ENCODE measurements at regions not wholly inside any gene's neighbourhood (a gene's known extent, or its start where the extent isn't known, plus 50 kb on each side); places are given as distances from the start of the nearest gene placed in this dataset.

GRCh38 chr2:122003196-122003940 lies 247.9 kb downstream of the TSN start:
- no peak for TF ChIP-seq POLR2A (IDR thresholded peaks at IDR 0.05)
- TF ChIP-seq CTCF (IDR thresholded peaks at IDR 0.05) = no peak
